K562 (cell line): ENCODE measurements at regions not wholly inside any gene's neighbourhood (a gene's known extent, or its start where the extent isn't known, plus 50 kb on each side); places are given as distances from the start of the nearest gene placed in this dataset.

Source experiments
- ATAC-seq: fragments of 200-7000 bp; cut with Tn5 transposase; 3 replicates; pipeline ENCODE4 v1.9.1; 2020; ENCODE audit warnings: moderate library complexity
- BruUV-seq: library from RNA; stranded (reverse); fragments of 400-500 nt; replicated peaks from 2 replicates; lab custom pipeline; 2021; lab: Mats Ljungman, UMichigan
- CTCF ChIA-PET: fragments of 300-600 bp; formaldehyde crosslinking; extraction: SDS; loops from one replicate; lab custom pipeline; 2021; ENCODE audit warnings: low intra/inter-chr PET ratio; lab: Yijun Ruan, JAX
- POLR2A ChIA-PET: fragments of 300-600, 350-650 bp; sonication (Branson Sonifier 250); formaldehyde crosslinking; extraction: SDS; loops from one replicate; lab custom pipeline; 2021; ENCODE audit warnings: antibody characterized with exemption, inconsistent platforms; lab: Yijun Ruan, JAX
- DNase-seq, 4 experiments: peaks; one replicate each; pipeline versions ENCODE4 v3.0.0 to v3.0.0-alpha.2; 2011 to 2018; ENCODE audit warnings: low spot score in 3 of 4, mixed read lengths in 3 of 4; ENCODE audit errors: extremely low read depth in 1 of 4
- FAIRE-seq: peaks from 2 replicates; lab custom pipeline; 2011; peaks lifted over from hg19 to GRCh38; lab: Jason Lieb, UNC
- H2AFZ ChIP-seq: 2 replicates; pipeline ENCODE4 v1.6.0; 2011; ENCODE audit warnings: low read depth, low read length, control low read depth, inconsistent platforms
- H3K27ac ChIP-seq: fragments of 200-600 bp; 3 replicates; pipeline ENCODE4 v1.8.0; 2011; ENCODE audit warnings: low read depth, mild to moderate bottlenecking, control low read depth, inconsistent platforms, low read length, moderate library complexity, mixed read lengths; ENCODE audit errors: extremely low read depth
- H3K27me3 ChIP-seq, 2 experiments: fragments of 300-600 bp in 1 of 2; 2 replicates in 1 of 2; 3 replicates in 1 of 2; pipeline versions ENCODE4 v1.6.0 to v1.8.0; 2011; ENCODE audit warnings: inconsistent platforms in 2 of 2, low read length in 2 of 2, mild to moderate bottlenecking in 1 of 2, mixed read lengths in 1 of 2, moderate library complexity in 1 of 2; ENCODE audit not compliant: control insufficient read depth in 2 of 2, insufficient read depth in 2 of 2
- H3K36me3 ChIP-seq: fragments of 300-600 bp; 3 replicates; pipeline ENCODE4 v1.8.0; 2011; ENCODE audit warnings: mild to moderate bottlenecking, low read length, inconsistent platforms; ENCODE audit not compliant: control insufficient read depth, insufficient read depth
- H3K4me1 ChIP-seq, 2 experiments: fragments of 200-600 bp in 1 of 2; replicated peaks in 1 of 2; 2 replicates in 1 of 2; 3 replicates in 1 of 2; pipeline versions ENCODE4 v1.5.1 to v1.8.0; 2011; ENCODE audit warnings: inconsistent platforms in 2 of 2, low read length in 2 of 2, mild to moderate bottlenecking in 1 of 2, mixed read lengths in 1 of 2, moderate library complexity in 1 of 2; ENCODE audit not compliant: control insufficient read depth in 2 of 2, insufficient read depth in 2 of 2
- H3K4me2 ChIP-seq: 2 replicates; pipeline ENCODE4 v1.6.1; 2011; ENCODE audit warnings: low read length, control low read depth, inconsistent platforms, mixed read lengths; ENCODE audit not compliant: insufficient read depth
- H3K4me3 ChIP-seq: fragments of 200-600 bp; sonication (generic), shearing (Covaris generic); 2 replicates; pipeline ENCODE4 v1.5.1; 2016; ENCODE audit warnings: control low read depth, inconsistent platforms
- H3K79me2 ChIP-seq: fragments of 200-600 bp; 3 replicates; pipeline ENCODE4 v1.8.0; 2011; ENCODE audit warnings: low read length, inconsistent platforms; ENCODE audit not compliant: control insufficient read depth, insufficient read depth
- H3K9ac ChIP-seq, 2 experiments: 2 replicates each; pipeline versions ENCODE4 v1.6.0 to v1.6.1; 2011; ENCODE audit warnings: low read depth in 2 of 2, low read length in 2 of 2, control low read depth in 1 of 2, inconsistent platforms in 1 of 2, mild to moderate bottlenecking in 1 of 2, mixed read lengths in 1 of 2; ENCODE audit not compliant: insufficient read depth in 1 of 2
- H3K9me1 ChIP-seq: one replicate; pipeline ENCODE4 v1.6.0; 2011; ENCODE audit warnings: inconsistent platforms, mild to moderate bottlenecking, low read length, moderate library complexity; ENCODE audit not compliant: control insufficient read depth, insufficient read depth
- H3K9me3 ChIP-seq: replicated peaks from 2 replicates; pipeline ENCODE4 v1.5.1; 2011; ENCODE audit warnings: low read depth, low read length, inconsistent platforms; ENCODE audit not compliant: control insufficient read depth, insufficient read depth
- H4K20me1 ChIP-seq: replicated peaks from 2 replicates; pipeline ENCODE4 v1.6.1; 2011; ENCODE audit warnings: low read length, inconsistent platforms, mixed read lengths; ENCODE audit not compliant: control insufficient read depth, insufficient read depth
- BDP1 ChIP-seq: IDR thresholded peaks from 3 replicates; pipeline ENCODE4 v1.6.1; 2011; ENCODE audit not compliant: insufficient read length, insufficient read depth
- FOXA1 ChIP-seq: fragments of 450-650 bp; IDR thresholded peaks from 2 replicates; pipeline ENCODE4 v1.6.1; 2016; ENCODE audit warnings: mild to moderate bottlenecking, borderline replicate concordance
- HDAC8 ChIP-seq: fragments of 450-650 bp; IDR thresholded peaks from 2 replicates; pipeline ENCODE4 v1.6.1; 2016; ENCODE audit warnings: mild to moderate bottlenecking, missing genetic modification characterization, moderate library complexity, missing compliant biosample characterization
- HOXB6 ChIP-seq: fragments of 250-450 bp; sonication (Bioruptor Pico); IDR thresholded peaks from 2 replicates; pipeline ENCODE4 v1.5.1; 2022; ENCODE audit warnings: mild to moderate bottlenecking, borderline replicate concordance
- KLF13 ChIP-seq: fragments of 450-650 bp; IDR thresholded peaks from 2 replicates; pipeline ENCODE4 v1.6.1; 2016; ENCODE audit warnings: missing genetic modification characterization, low read depth, mild to moderate bottlenecking, missing compliant biosample characterization, moderate library complexity, borderline replicate concordance
- MBD1 ChIP-seq: fragments of 250-450 bp; sonication (Bioruptor Pico); IDR thresholded peaks from 2 replicates; pipeline ENCODE4 v1.8.0; 2022; ENCODE audit warnings: inconsistent platforms
- PATZ1 ChIP-seq: fragments of 250-450 bp; sonication (Bioruptor Pico); IDR thresholded peaks from 2 replicates; pipeline ENCODE4 v1.5.0; 2020; ENCODE audit warnings: mild to moderate bottlenecking, borderline replicate concordance
- PURB ChIP-seq: sonication (generic); formaldehyde crosslinking; IDR thresholded peaks from 2 replicates; pipeline ENCODE4 v1.9.0; 2021; ENCODE audit warnings: low read depth, mild to moderate bottlenecking, missing genetic modification reagents
- RBM34 ChIP-seq: fragments of 200-400 bp; formaldehyde crosslinking; IDR thresholded peaks from 2 replicates; pipeline ENCODE4 v1.6.1; 2018; ENCODE audit warnings: low read length, borderline replicate concordance; ENCODE audit not compliant: insufficient read depth
- ZNF3 ChIP-seq: fragments of 250-450 bp; sonication (Bioruptor Pico); IDR thresholded peaks from 2 replicates; pipeline ENCODE4 v1.5.0; 2021; ENCODE audit warnings: mild to moderate bottlenecking, moderate library complexity
- ZNF551 ChIP-seq: fragments of 250-450 bp; sonication (Bioruptor Pico); IDR thresholded peaks from 2 replicates; pipeline ENCODE4 v1.5.0; 2021; ENCODE audit warnings: mild to moderate bottlenecking, moderate library complexity
- WGBS: fragments of 100-300 bp; shearing (Covaris generic); methylation state at CpG from one replicate; pipeline ENCODE4 v1.1.6; 2016; ENCODE audit warnings: low coverage, mixed read lengths; ENCODE audit not compliant: insufficient coverage; ENCODE audit errors: missing lambda C conversion rate; 5-methylcytosine and 5-hydroxymethylcytosine counted together
- in situ Hi-C: fragments of 300-500 bp; cut with MboI; formaldehyde crosslinking; loops from 4 replicates; pipeline ENCODE4 v1.15.0; 2018; ENCODE audit warnings: inconsistent platforms, mixed read lengths
- intact Hi-C: fragments of 100-400 bp; cut with micrococcal nuclease; formaldehyde crosslinking; loops from 2 replicates; pipeline ENCODE4 v1.14.2; 2022

GRCh38 chr22:34308101-34308500 lies 387.8 kb upstream of the LARGE1 start:
- in situ Hi-C loops (no loop called here), intact Hi-C loops (no loop called here)
- Histone ChIP-seq H3K79me2 (no peaks in the 10 kb centered on the region), H3K9me3 (no peaks in the 10 kb centered on the region), H3K27me3 (no peaks in the 10 kb centered on the region), H3K4me3 (no peak overlapping the region), H3K9me1 (no peaks in the 10 kb centered on the region), H3K27ac (no peak overlapping the region), H3K4me2 (no peak overlapping the region), H3K9ac (no peak overlapping the region), H2AFZ (no peak overlapping the region), H3K36me3 (no peaks in the 10 kb centered on the region), H4K20me1 (no peaks in the 10 kb centered on the region), H3K4me1 (no peaks in the 10 kb centered on the region)
- POLR2A ChIA-PET: no interaction called here
- 0% methylated on average over 3 of the region's 3 CpGs for WGBS
- no peak for DNase-seq
- TF ChIP-seq HDAC8 (tag): no peak
- TF ChIP-seq KLF13 (tag): no peak
- TF ChIP-seq HOXB6 (CRISPR knock-in tag): no peak
- no peak for TF ChIP-seq MBD1 (CRISPR knock-in tag)
- no peak for TF ChIP-seq PATZ1 (CRISPR knock-in tag)
- no peak for TF ChIP-seq BDP1
- no peak for TF ChIP-seq RBM34
- TF ChIP-seq ZNF3 (CRISPR knock-in tag): no peak
- TF ChIP-seq PURB (CRISPR knock-in tag): no peak
- TF ChIP-seq ZNF551 (CRISPR knock-in tag): no peak
- no peak for TF ChIP-seq FOXA1
- no peak for ATAC-seq
- no TSS peak for BruUV-seq
- no peak for FAIRE-seq
- CTCF ChIA-PET: no interaction called here
